SK-N-SH (cell line): ENCODE measurements at regions not wholly inside any gene's neighbourhood (a gene's known extent, or its start where the extent isn't known, plus 50 kb on each side); places are given as distances from the start of the nearest gene placed in this dataset.

Source experiments
- CTCF ChIA-PET: fragments of 300-600, 350-600 bp; formaldehyde crosslinking; extraction: SDS; loops from one replicate; lab custom pipeline; 2021; lab: Yijun Ruan, JAX
- POLR2A ChIA-PET: fragments of 350-600 bp; sonication (Branson Sonifier 250); formaldehyde crosslinking; extraction: SDS; loops from one replicate; lab custom pipeline; 2020; ENCODE audit warnings: antibody characterized with exemption, inconsistent platforms; lab: Yijun Ruan, JAX
- DNase-seq: peaks from one replicate; pipeline ENCODE4 v3.0.0; 2012
- H2AFZ ChIP-seq: fragments of 200-600 bp; sonication (generic); 2 replicates; pipeline ENCODE4 v1.8.1; 2016; ENCODE audit warnings: antibody characterized with exemption, mild to moderate bottlenecking, low read depth
- H3F3A ChIP-seq: fragments of 200-600 bp; sonication (generic); replicated peaks from 2 replicates; pipeline ENCODE3; 2016; ENCODE audit warnings: antibody characterized with exemption, mild to moderate bottlenecking; ENCODE audit not compliant: insufficient read depth
- H3K27ac ChIP-seq, 2 experiments: fragments of 200-500 bp in 1 of 2; fragments of 200-600 bp in 1 of 2; sonication (Bioruptor generic) in 1 of 2; sonication (generic), shearing (Covaris generic) in 1 of 2; 2 replicates each; pipeline versions ENCODE4 v1.5.1 to v1.6.1; 2014 to 2016; ENCODE audit warnings: low read depth in 2 of 2, inconsistent platforms in 1 of 2, low read length in 1 of 2, mild to moderate bottlenecking in 1 of 2, mixed read lengths in 1 of 2
- H3K27me3 ChIP-seq: fragments of 200-600 bp; sonication (generic), shearing (Covaris generic); 2 replicates; pipeline ENCODE4 v1.6.1; 2016; ENCODE audit warnings: mixed run types; ENCODE audit not compliant: insufficient read depth
- H3K36me3 ChIP-seq, 2 experiments: fragments of 200-500 bp in 1 of 2; fragments of 200-600 bp in 1 of 2; sonication (Bioruptor generic) in 1 of 2; sonication (generic) in 1 of 2; replicated peaks in 1 of 2; 2 replicates each; pipeline versions ENCODE3 to v1.5.1; 2014 to 2016; ENCODE audit warnings: low read length in 1 of 2, mild to moderate bottlenecking in 1 of 2; ENCODE audit not compliant: insufficient read depth in 2 of 2, control insufficient read depth in 1 of 2
- H3K4me1 ChIP-seq, 2 experiments: fragments of 200-500 bp in 1 of 2; fragments of 200-600 bp in 1 of 2; sonication (Bioruptor generic) in 1 of 2; sonication (generic), shearing (Covaris generic) in 1 of 2; 2 replicates each; pipeline versions ENCODE4 v1.5.1 to v1.6.1; 2014 to 2016; ENCODE audit warnings: low read depth in 1 of 2, low read length in 1 of 2, mixed run types in 1 of 2; ENCODE audit not compliant: insufficient read depth in 2 of 2, control insufficient read depth in 1 of 2
- H3K4me2 ChIP-seq: fragments of 200-600 bp; sonication (generic), shearing (Covaris generic); 2 replicates; pipeline ENCODE4 v1.6.1; 2017; ENCODE audit warnings: mixed run types
- H3K4me3 ChIP-seq, 2 experiments: fragments of 200-500 bp in 1 of 2; fragments of 200-600 bp in 1 of 2; sonication (Bioruptor generic) in 1 of 2; sonication (generic), shearing (Covaris generic) in 1 of 2; 2 replicates each; pipeline versions ENCODE4 v1.5.1 to v1.8.1; 2014 to 2016; ENCODE audit warnings: low read depth in 2 of 2, inconsistent platforms in 1 of 2, low read length in 1 of 2, mild to moderate bottlenecking in 1 of 2, mixed read lengths in 1 of 2, moderate library complexity in 1 of 2
- H3K79me2 ChIP-seq: fragments of 200-600 bp; sonication (generic); 2 replicates; pipeline ENCODE4 v1.8.1; 2017; ENCODE audit warnings: mild to moderate bottlenecking; ENCODE audit not compliant: insufficient read depth
- H3K9ac ChIP-seq: fragments of 200-600 bp; sonication (generic); 2 replicates; pipeline ENCODE4 v1.6.1; 2017; ENCODE audit warnings: mixed run types
- H3K9me2 ChIP-seq: fragments of 200-600 bp; sonication (generic); 2 replicates; pipeline ENCODE4 v1.6.1; 2017; ENCODE audit warnings: mixed run types
- H3K9me3 ChIP-seq: fragments of 200-600 bp; sonication (generic); 2 replicates; pipeline ENCODE4 v1.6.1; 2017; ENCODE audit warnings: mixed run types, mild to moderate bottlenecking, moderate library complexity
- H4K20me1 ChIP-seq: fragments of 200-600 bp; sonication (generic); 2 replicates; pipeline ENCODE4 v1.6.1; 2017; ENCODE audit warnings: mild to moderate bottlenecking, mixed run types; ENCODE audit not compliant: insufficient read depth
- CHD2 ChIP-seq: fragments of 150-350 bp; IDR thresholded peaks from 2 replicates; pipeline ENCODE4 v1.6.1; 2018; ENCODE audit warnings: low read length; ENCODE audit not compliant: partially characterized antibody
- EP300 ChIP-seq, 2 experiments: IDR thresholded peaks; 2 replicates each; pipeline versions ENCODE4 v1.4.0 to v1.6.1; 2012; ENCODE audit warnings: borderline replicate concordance in 1 of 2, low read depth in 1 of 2, low read length in 1 of 2
- EZH2phosphoT487 ChIP-seq: fragments of 200-600 bp; sonication (generic); IDR thresholded peaks from 2 replicates; pipeline ENCODE4 v1.6.1; 2017; ENCODE audit warnings: low read depth, mixed run types, mild to moderate bottlenecking, antibody characterized with exemption, moderate library complexity, borderline replicate concordance
- FOSL2 ChIP-seq: IDR thresholded peaks from 2 replicates; pipeline ENCODE4 v1.4.0; 2012; ENCODE audit warnings: low read depth, mild to moderate bottlenecking, moderate library complexity, borderline replicate concordance
- GABPA ChIP-seq: IDR thresholded peaks from 2 replicates; pipeline ENCODE4 v1.4.0; 2012; ENCODE audit warnings: low read depth, mild to moderate bottlenecking
- MEF2A ChIP-seq: IDR thresholded peaks from 2 replicates; pipeline ENCODE4 v1.4.0; 2012; ENCODE audit warnings: low read depth, borderline replicate concordance
- MXI1 ChIP-seq: IDR thresholded peaks from 2 replicates; pipeline ENCODE4 v1.6.1; 2012; ENCODE audit warnings: mild to moderate bottlenecking, low read depth, low read length, improper control_type of control experiment
- NFIC ChIP-seq: IDR thresholded peaks from 2 replicates; pipeline ENCODE4 v1.4.0; 2012; ENCODE audit warnings: borderline replicate concordance
- NRF1 ChIP-seq: IDR thresholded peaks from 2 replicates; pipeline ENCODE4 v1.6.1; 2012; ENCODE audit warnings: low read depth, mild to moderate bottlenecking, low read length
- RCOR1 ChIP-seq: fragments of 150-350 bp; IDR thresholded peaks from 2 replicates; pipeline ENCODE4 v1.6.1; 2017; ENCODE audit warnings: antibody characterized with exemption, low read length
- RFX5 ChIP-seq: IDR thresholded peaks from 2 replicates; pipeline ENCODE4 v1.6.1; 2012; ENCODE audit warnings: mild to moderate bottlenecking, improper control_type of control experiment, low read length
- SMC3 ChIP-seq: IDR thresholded peaks from 2 replicates; pipeline ENCODE4 v1.6.1; 2012; ENCODE audit warnings: low read depth, low read length, improper control_type of control experiment
- TAF1 ChIP-seq: IDR thresholded peaks from 2 replicates; pipeline ENCODE4 v1.6.1; 2012; ENCODE audit warnings: low read depth, mild to moderate bottlenecking, low read length, moderate library complexity, borderline replicate concordance
- TCF12 ChIP-seq: IDR thresholded peaks from 2 replicates; pipeline ENCODE4 v1.4.0; 2012
- TEAD4 ChIP-seq: IDR thresholded peaks from 2 replicates; pipeline ENCODE4 v1.4.0; 2012; ENCODE audit warnings: mild to moderate bottlenecking, borderline replicate concordance; ENCODE audit not compliant: insufficient read depth
- YY1 ChIP-seq: IDR thresholded peaks from 2 replicates; pipeline ENCODE4 v1.4.0; 2012; ENCODE audit warnings: low read depth, mild to moderate bottlenecking
- TF ChIP-seq, protein P1 (sequence below): fragments of 150-350 bp; IDR thresholded peaks from 2 replicates; pipeline ENCODE4 v1.6.1; 2017; ENCODE audit warnings: antibody characterized with exemption, low read length, low read depth, borderline replicate concordance
- TF ChIP-seq, protein P2 (sequence below): fragments of 200-600 bp; sonication (generic); IDR thresholded peaks from 2 replicates; pipeline ENCODE4 v1.6.1; 2017; ENCODE audit warnings: antibody characterized with exemption, mild to moderate bottlenecking, moderate library complexity

DNA sequence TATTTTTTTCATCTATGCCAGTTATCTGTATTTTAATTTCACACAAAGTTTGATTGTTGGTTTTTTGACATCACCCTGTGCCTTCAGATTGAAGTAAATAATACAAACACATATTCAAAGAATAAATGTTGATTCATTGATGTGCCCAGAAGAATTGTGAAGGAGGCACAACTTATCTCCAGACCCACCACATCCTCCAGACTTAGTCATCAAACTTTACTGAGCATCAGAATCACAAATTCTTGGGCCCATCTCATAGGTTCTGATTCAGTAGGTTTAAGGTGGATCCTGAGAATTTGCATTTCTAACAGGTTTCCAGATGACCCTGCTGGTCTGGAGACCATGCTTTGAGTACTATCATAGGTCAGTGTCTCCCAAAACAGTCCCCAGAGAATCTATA, 82.8 kb upstream of the PIK3C3 start:
- ChIA-PET POLR2A (no interaction called here), CTCF (interaction anchor here (1.5 to 1.8 kb wide), 2 partner anchors 10 to 33 kb away, joined by 5 read pairs; no protein-coding TSS in a partner anchor)
- Histone ChIP-seq H3K4me3 (no peak overlapping the region), H3K9me2 (no peaks in the 10 kb centered on the region), H3K36me3 (no peaks in the 10 kb centered on the region), H3K9me3 (no peaks in the 10 kb centered on the region), H3K4me2 (no peak overlapping the region), H3K9ac (no peak overlapping the region), H2AFZ (no peak overlapping the region), H3K4me1 (peaks cover 0 to 27% of the 10 kb centered on the region in 2 experiments; a peak in 3 of 4 replicates), H3K79me2 (no peaks in the 10 kb centered on the region), H4K20me1 (no peaks in the 10 kb centered on the region), H3K27me3 (no peaks in the 10 kb centered on the region), H3K27ac (no peak overlapping the region), H3F3A (peaks cover 7% of the 10 kb centered on the region)
- no peak for TF ChIP-seq TAF1
- TF ChIP-seq, protein P1, sequence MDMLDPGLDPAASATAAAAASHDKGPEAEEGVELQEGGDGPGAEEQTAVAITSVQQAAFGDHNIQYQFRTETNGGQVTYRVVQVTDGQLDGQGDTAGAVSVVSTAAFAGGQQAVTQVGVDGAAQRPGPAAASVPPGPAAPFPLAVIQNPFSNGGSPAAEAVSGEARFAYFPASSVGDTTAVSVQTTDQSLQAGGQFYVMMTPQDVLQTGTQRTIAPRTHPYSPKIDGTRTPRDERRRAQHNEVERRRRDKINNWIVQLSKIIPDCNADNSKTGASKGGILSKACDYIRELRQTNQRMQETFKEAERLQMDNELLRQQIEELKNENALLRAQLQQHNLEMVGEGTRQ, result no peak
- TF ChIP-seq, protein P2, sequence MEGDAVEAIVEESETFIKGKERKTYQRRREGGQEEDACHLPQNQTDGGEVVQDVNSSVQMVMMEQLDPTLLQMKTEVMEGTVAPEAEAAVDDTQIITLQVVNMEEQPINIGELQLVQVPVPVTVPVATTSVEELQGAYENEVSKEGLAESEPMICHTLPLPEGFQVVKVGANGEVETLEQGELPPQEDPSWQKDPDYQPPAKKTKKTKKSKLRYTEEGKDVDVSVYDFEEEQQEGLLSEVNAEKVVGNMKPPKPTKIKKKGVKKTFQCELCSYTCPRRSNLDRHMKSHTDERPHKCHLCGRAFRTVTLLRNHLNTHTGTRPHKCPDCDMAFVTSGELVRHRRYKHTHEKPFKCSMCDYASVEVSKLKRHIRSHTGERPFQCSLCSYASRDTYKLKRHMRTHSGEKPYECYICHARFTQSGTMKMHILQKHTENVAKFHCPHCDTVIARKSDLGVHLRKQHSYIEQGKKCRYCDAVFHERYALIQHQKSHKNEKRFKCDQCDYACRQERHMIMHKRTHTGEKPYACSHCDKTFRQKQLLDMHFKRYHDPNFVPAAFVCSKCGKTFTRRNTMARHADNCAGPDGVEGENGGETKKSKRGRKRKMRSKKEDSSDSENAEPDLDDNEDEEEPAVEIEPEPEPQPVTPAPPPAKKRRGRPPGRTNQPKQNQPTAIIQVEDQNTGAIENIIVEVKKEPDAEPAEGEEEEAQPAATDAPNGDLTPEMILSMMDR, result no peak
- no peak for TF ChIP-seq MXI1
- TF ChIP-seq YY1, result no peak
- no peak for TF ChIP-seq EZH2phosphoT487
- TF ChIP-seq SMC3, result no peak
- TF ChIP-seq EP300 (IDR thresholded peaks at IDR 0.05; ENCODE audit: borderline replicate concordance in 1 of 2, low read depth in 1 of 2, low read length in 1 of 2), result no peak
- no peak for TF ChIP-seq RCOR1
- TF ChIP-seq TCF12, result no peak
- no peak for TF ChIP-seq CHD2
- TF ChIP-seq NRF1, result no peak
- no peak for TF ChIP-seq MEF2A
- no peak for TF ChIP-seq FOSL2
- no peak for TF ChIP-seq TEAD4
- TF ChIP-seq NFIC, result no peak
- TF ChIP-seq RFX5, result no peak
- no peak for TF ChIP-seq GABPA
- DNase-seq, result no peak
